ENCODE measurements at regions not wholly inside any gene's neighbourhood (a gene's known extent, or its start where the extent isn't known, plus 50 kb on each side); places are given as distances from the start of the nearest gene placed in this dataset.

DNA sequence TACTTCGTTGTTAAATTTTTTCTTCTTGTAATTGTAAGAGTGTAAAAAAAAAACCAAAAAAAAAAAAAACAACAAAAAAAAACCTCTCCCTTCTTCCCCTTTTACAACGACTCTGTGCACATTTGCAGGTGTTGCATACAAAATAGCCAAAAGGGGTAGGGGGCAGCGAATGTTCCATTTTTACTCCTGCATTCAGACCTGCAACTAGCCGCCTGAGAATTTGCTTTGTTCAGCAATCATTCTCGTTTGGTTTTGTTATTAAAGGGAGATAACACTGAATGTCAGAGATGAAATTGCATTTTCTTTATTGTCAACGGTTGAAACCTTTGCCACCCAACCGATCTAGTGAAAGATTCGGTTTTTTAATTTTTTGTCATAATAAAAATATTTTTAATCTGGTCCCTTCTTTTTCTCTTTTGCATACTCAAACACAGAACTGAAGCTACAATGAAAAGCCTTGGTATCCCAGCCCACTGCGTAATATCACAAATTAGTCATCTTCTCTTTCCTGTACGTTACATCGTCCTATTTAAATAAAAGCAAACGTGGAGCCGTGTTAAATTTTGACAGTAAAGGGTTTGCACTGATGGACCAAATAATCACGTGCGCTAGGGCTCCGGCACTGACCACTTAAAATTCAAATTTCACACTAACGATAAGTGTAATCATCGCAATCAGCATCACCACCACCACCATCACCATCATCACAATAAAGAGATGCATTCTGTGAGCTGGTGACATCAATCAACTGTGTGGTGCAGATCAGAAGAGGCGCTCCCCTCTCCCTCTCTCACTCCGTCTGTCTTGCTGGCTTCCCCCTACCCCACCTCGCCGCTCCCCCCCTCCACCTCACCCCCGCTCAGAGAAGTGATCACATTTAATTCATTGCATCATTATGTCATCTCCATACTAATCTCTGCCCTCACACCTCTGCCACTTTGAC lies 406.2 kb upstream of the PSMD7 start:
- TF ChIP-seq POLR2A (IDR thresholded peaks at IDR 0.05; ENCODE audit: low read length) (no peak), GATA1 (IDR thresholded peaks at IDR 0.05; ENCODE audit: low read depth, low read length) (no peak)
